ENCODE measurements at regions not wholly inside any gene's neighbourhood (a gene's known extent, or its start where the extent isn't known, plus 50 kb on each side); places are given as distances from the start of the nearest gene placed in this dataset.

DNA sequence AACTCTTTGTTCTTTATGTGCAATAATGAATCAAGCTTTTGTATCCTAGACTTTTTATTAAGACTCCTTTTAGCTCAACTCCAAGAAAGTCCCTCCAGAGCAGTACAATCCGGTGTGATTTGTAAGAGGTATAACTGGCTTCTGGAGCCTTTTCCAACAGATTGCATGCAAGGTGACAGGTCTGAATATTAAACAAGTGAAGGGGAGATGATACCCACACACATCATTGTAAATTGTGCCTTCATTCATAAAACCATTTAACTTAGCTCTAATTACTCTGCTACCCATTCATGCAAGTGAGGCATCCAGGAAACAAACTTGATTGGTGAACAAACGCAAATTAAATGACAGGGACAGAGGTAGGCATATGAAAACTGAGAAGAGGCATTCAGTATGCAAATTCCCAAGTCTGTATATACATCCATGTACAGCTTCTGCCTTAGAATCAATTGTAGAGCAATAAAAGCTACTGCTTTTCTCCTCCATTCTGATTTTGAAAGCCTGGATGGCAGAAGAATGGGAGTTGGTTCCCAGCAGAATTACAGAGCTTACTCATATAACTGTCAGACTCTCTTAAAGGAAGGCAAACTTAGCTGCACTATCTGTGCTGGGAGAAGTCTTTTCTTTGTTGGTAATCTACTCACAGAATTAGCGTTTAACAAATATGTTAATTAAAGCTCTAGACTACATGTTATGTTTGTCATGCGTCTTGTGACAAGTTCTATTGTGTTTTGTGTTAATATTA is 261.0 kb upstream of the CDH6 start:
- no peak for DNase-seq

DNA sequence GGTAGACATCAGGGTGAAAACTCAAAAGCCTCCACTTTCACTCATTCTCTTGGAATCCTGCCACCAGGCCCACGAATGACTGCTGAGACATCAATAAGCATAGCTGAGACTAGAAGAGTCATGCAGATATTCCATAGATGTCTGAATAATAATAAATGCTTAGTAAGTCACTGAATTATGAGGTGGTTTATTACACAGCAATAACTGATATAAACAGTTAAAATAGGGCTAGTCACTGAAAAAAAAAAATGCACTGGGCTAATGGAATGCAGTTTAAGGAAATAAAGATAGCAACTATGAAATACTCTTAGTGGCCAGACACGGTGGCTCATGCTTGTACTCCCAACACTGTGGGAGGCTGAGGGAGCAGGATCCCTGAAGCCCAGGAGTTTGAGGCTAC is 262.8 kb upstream of the CDH6 start:
- DNase-seq, result no peak

DNA sequence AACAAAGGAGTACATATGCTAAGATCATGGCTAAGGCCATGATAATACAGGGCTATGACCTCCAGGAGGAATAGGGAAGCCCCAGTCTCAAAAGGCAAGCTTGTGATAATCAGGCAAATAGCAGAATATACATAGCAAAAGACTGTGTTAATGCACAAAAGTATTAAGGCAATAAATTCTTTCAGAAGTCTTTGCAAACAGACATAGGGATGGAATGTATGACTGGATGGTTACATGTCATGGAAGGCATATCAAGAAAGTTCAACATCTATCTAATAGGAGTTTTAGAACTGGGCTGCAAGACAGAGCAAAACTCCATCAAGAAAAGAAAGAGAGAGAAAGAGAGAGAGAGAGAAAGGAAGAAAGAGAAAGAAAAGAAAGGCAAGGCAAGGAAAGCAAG is 264.5 kb upstream of the CDH6 start:
- no peak for DNase-seq

DNA sequence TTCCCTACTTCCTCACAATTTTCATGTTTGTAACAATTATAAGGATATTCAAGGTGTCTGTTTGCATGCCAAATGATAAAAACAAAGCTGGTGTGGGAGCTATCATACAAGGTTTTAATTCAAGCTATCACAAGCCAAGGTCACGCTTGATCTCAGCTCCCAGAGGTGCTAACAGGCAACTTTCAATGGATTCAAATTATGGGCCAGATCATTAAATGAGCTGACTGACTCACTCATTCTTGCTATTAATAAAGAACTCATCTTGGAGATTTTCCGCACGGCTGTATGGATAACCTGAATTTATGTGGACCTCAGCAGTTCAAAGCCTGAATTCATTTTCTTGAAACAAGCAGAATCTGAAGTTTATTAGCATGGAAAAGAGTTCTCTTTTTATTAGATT is 267.3 kb upstream of the CDH6 start:
- DNase-seq, result no peak

DNA sequence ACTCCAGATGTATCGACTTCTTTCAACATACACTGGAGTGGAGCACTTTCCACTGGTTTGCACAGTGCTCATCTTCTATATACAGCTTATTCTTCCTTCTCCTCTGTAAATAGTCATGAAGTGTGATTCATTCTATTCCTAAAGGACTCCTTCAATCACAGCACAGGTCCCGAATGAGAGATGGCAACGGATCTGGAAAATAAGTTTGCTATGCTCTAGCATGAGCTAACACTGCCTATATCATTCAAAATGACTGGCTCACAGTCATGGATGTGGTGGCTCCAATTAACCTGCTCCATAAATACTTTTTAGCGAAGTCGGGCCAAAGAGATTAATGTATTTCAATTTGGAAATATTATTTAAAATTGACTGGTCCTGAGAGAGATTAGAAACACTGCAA is 272.1 kb upstream of the CDH6 start:
- DNase-seq, result no peak

DNA sequence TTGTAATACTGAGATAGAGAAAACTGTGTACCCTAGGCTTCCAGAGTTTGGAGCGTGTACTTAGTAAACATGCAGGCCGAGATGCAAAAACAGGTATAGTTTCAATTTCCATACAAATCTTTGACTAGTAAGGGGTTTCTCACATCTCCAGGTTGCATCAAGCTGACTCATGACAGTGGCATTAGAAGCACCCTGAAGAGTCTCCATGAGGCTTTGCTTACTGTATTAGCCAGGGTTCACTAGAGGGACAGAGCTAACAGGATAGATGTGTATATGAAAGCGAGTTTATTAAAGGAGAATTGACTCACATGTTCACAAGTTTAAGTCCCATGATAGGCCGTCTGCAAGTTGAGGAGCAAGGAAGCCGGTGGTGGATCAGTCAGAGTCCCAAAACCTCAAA is 275.3 kb upstream of the CDH6 start:
- no peak for DNase-seq

DNA sequence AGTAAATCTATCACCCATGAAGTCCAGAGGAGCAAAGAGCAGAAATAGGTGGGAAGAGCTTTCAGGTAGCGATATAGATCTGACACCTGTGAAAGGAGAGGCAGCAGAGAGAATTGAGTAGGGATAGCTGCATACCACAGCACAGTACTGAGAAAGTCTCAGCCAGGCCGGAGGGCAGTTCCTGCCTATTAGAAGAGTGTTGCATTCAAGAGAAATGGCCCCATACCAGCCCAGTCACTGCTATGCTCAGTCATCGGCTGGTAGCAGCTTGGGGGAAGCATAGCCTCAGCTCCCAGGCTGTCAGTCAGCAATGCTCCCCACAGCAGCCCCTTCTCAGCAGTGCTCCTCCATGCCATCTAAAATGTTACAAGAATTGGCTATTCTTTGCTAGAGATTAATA is 285.1 kb upstream of the CDH6 start:
- DNase-seq, result no peak

DNA sequence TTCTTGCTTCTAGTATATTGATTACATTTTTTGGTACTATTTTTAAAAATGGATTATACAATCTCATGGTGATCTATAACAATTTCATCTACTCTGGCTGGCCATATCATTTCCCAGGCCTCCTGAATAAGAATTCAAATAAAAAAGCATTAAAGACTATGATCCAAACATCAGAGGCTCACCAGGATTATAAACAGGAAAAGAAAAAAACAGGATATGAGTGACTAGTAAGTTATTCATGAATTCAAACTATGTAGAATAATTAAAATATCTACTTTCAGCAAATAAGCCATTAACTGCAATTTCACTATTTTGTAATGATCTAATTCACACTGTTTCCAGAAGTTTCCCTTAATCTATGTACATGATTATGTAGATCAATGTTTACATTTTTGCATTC is 293.1 kb upstream of the CDH6 start:
- DNase-seq, result no peak

DNA sequence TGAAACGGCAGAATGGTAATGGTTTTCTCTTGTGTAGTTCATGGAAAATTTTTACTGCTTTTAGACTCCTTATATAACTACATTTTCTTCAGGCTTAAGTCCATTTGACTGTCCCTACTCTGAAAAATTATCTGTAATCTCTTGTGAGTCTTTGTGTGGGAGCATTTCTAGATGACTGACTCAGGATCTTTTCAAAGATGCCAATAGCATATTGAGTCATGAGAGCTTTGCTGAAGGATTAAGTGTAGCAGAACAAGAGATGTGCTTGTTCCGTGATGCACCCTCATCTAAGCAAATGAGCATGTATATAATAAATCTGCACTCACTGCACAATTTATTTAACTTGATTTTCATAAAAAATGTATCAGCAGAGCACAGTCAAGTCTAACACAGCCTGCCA is 298.7 kb upstream of the CDH6 start:
- DNase-seq, result no peak

DNA sequence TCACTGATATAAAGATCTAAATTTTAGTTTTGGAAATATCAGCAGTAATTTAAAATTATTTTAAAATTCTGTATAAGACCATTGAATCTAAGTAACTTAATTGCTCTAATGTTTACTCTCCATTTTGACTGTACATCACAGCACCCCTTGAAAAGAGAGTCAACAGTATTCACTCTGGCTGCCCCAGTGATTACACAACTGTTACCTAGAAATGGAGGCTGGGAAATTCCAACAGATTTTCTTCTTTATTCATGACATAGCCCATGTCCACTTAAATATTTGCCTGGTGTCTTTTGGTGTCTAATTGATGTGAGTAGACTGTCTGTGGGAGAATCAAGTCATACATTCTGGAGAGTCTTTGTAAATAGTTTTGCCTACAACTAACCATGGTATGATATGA is 301.8 kb upstream of the CDH6 start:
- DNase-seq, result no peak

DNA sequence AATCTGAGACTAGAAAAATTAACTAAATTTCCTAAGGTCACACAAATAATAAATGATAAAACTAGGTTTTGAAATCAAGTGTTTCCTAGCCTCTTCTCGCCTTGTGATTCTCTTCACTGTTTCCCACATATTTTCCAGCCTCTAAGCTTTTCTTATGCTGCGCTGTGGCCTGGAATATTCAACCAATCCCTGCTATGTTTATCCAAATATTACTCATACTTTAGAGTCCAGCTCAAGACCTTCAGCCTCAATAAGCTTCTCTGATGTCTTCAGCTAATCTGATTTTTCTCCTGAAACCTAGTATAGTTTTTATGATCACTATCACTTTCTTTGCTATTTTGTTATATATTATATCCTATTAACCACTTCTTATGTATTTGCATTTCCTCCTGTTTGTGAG is 303.1 kb upstream of the CDH6 start:
- DNase-seq, result no peak

DNA sequence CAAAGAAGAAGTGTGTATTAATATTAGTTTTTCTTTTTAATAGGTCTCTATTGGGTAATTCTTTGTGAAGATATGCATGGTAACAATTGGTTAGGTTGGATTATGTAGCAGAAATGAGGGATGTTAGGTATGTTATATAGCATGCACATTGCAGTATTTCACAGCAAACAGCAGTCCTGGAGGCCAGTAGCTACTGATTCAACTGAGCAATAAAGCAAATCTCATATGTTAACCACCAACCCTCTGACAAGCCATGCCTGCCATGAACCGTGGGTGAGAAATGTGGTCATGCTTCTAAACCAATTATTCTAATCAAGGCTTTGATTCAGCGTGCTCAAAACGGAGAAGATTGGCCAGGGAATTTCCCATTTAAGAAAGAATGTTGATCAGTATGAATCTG is 313.0 kb upstream of the CDH6 start:
- no peak for DNase-seq

DNA sequence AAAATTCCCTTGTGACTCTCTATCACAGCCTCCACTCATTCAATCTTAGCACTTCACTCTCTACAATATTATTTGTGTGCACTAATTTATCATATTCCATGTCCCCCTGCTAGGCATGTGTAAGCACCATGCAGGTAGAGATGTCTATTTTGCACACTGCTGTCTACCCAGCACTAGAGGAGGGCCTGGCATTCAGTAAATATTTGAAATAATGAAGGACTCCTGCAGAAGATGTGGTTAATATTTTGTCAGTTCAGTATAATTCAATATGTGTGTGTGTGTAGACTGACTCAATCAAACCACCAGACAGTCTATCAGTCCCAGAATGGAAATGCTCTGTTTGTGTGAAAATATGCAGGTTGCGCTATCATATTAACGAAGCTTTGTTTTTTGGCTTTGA is 313.6 kb upstream of the CDH6 start:
- DNase-seq, result no peak

DNA sequence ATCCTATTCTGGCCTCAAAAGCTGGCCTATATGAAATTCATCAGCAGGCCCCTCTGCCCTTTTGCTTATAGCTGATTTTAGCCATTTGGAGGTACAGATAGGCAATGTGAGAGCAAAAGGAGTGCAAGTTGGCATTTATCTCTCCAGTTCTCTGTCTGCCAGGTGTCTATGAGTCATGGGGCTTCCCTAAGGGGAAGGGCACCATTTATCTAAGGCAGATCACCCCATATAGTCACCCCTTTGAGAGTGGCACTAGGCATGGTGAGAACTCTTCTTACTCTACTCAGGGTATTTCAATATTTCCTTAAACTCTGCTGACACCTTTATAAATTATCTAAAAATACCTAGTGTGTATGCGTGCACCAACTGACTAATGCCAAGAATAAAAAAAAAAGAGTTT is 314.7 kb upstream of the CDH6 start:
- DNase-seq, result no peak

DNA sequence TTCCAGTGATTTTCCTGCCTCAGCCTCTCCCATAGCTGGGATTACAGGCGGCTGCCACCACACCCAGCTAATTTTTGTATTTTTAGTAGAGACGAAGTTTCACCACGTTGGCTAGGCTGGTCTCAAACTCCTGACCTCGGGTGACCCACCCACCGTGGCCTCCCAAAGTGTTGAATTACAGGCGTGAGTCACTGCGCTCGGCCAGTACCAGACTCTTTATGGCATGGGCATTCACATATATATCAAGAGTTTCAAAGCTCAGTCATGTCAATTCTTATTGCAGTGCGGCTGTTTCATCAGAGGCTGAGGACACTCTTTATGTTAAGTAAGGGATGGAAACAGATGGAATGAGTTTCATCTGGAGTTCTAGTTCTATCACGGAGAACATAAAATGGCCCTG is 315.2 kb upstream of the CDH6 start:
- no peak for DNase-seq

DNA sequence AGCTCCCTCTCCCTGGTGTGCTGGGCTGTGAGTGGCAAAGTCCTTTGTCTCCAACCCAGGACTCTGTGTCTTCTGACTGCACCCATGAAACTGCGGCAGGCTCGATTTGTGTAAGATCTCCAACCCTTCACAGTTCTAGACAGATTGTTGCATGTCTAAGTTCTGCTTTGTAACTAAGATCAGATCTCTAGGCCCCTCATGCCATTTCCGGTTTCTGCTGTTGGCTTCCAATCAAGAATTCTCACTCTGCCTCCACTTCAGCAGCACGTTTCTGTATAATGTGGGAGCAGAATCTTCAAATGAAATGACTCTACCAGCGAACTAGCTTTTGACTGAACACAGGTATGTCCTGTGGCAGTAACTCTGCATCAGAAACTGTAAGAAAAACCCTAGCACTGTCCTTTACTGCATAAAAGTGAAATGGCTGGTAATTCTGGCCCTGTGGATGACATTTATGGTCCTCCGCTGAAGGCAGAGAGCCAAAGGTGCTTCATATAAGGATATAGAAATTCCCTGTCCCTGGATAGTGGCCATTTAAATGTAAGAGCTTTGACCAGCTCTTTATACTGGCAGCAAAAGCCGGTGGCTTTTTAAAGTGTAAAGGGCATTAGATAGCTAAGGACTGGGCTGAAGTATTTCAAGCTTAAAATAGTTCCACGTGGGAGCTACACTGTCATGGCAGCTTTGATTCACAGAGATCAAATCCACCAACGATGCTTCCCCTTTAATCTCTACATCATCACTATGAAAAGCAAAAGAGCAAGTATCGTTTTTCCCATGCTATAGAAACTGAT is 319.0 kb upstream of the CDH6 start:
- no peak for DNase-seq

DNA sequence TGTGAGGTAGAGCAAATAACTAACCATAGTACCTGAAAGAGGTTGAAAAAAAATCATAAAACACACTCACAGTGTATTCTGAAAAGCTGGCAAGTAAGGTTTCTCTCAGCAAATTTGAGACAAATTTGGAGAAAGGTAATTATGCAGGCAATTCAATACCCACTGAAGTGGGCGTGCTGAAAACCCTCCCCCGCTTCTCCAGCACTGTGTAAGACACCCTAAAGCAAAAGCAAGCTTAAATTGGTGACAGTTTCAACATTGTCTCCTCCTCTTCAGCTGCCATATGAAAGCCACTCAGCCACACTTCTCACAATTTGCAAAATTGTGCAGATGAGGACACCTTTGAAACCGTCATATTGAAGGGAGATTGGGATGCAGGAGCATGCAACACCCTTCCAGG is 322.3 kb upstream of the CDH6 start:
- no peak for DNase-seq

DNA sequence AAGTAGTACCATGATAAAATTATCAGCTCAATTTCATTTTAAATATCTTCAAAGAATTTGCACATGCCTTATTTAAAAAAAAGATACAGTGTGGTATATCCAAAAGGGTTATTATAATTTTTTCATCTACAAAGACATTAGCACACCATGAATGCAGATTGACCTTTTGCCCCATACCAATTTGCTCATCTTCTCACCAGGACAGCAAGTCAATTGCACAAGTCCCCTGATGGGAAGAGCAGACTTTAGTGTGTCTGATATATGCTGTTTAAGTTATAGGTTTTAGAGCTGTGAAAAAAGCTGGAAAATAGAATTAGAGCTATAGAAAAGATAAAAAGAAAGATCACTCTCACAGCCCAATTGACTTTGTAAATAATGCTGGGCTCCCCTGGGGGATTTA is 325.8 kb upstream of the CDH6 start:
- DNase-seq, result no peak

DNA sequence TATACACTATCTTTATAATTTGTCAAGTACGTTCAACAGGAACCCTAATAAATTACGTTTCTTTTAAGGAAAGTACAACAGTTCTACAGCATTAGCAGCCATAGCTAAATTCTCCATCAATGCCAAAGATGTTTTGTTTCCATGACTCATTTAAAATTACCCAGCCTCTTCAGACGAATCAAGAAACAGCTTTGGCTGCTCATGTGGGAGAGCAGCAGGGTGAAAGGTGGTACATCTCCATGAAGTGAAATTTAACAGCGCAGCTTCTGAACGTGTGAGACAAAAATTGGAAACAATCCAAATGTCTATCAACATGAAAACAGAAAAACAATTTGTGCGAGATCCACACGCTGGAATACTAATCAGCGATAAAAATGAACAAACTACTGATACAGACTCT is 327.3 kb upstream of the CDH6 start:
- DNase-seq, result no peak

DNA sequence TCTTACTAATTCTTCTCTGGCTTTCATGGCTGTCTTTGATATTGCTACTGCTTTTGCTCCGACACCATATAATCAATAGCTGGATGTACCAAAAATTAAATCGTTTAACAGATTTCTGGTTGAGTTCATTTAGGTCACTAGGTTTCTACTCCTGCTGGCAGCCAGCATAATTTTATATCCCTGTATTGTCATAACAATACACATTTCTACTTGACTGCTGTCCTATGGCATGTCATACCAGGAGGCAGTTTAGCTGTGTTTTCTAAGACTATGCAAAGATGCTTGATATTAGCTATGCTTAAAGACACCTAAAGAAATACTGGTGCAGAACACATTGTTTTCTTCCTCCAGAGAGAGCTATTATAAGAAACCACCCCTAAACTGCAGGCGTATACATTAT is 337.2 kb upstream of the CDH6 start:
- DNase-seq, result no peak

DNA sequence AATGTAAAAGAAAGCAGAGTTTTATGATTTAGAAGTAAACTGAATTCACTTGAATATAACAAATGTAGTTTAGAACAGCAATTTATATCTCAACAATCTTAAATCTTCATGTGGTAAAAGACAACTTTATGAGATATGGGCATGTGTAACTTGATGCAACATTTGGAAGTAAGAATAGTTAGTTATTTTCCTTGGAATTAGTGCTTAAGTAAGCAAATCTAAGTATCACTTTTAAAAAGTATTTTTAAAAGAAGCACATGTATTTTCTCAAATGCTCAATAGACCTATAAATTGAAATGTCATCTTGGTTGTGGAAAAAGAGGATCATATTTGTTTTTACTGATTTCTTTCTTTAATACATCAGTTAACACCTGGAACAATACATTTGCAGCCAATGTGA is 340.3 kb upstream of the CDH6 start:
- DNase-seq, result no peak

DNA sequence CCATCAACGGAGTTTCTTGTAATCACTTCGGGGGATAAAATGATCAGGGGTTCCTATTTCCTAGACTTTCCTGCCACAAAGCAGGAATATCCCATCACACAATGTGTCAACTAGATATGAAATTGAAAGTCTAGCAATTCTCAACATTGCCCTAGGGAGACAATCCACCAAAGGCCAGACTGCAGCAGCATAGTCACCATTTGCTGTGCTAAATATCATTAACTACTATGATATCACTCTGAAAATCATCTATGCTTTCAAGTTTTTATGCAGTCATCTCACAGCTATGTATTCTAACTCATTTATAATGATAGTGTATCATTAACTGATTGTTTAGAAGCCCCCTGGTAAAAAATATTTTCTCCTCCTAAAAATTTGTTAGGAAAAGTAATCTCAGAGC is 342.6 kb upstream of the CDH6 start:
- DNase-seq, result no peak

DNA sequence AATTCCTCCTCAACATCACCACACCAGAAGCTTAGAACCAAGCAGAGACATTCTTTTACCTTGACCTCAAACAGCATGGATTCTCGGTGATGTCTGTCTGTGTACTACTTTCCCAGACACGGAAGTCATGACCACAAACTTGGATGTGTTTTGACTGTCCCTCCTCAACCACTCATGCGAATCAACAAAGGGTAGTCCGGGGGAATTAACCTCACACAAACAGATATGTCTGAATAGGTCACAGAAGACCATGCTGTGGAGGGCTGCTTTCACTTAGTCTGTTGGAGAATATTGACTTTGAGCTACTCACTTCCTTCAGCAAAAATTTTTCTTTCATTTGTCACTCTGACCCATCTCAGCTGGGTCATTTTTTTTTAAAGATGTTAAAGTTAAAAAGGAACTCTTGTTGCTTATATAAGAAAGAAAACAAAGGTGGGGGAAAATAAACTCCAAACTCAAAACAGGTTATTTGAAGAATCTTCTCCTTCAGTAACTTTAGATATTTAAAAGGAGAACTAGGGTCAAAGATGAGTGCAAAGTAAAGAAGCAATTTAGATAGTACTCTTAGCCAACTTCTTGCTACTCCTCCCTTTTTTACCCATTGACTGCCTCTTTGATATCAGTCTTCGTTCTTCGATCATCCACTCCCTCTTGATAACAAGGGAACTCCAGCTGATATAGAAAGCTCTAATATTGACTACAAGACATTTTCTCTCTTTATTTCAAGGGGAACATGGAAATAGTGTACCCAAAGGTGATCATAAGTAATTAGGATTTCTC is 343.4 kb upstream of the CDH6 start:
- no peak for DNase-seq

DNA sequence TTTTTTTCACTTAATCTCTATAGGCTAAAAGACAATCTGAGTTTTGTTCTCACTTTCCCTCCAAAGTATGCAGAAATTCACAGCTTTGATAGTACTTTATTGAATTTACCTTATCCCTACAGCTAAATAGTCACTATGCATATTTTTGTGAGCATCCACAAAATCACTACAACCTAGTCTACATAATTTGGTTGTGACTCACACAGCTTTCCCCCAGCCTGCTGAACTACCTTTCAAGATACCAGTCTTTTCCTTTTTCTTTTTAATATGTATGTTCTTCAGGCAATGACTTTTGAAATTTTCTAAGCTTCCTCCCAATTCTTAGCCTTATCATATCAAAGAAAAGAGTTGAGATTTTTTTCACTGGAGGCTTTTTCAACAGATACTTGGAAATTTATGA is 347.3 kb upstream of the CDH6 start:
- DNase-seq, result no peak

Measured in NCI-H446 treated with DMSO at 0.1 percent for 48 hours (cell line).